ENCODE measurements at regions not wholly inside any gene's neighbourhood (a gene's known extent, or its start where the extent isn't known, plus 50 kb on each side); places are given as distances from the start of the nearest gene placed in this dataset.

DNA sequence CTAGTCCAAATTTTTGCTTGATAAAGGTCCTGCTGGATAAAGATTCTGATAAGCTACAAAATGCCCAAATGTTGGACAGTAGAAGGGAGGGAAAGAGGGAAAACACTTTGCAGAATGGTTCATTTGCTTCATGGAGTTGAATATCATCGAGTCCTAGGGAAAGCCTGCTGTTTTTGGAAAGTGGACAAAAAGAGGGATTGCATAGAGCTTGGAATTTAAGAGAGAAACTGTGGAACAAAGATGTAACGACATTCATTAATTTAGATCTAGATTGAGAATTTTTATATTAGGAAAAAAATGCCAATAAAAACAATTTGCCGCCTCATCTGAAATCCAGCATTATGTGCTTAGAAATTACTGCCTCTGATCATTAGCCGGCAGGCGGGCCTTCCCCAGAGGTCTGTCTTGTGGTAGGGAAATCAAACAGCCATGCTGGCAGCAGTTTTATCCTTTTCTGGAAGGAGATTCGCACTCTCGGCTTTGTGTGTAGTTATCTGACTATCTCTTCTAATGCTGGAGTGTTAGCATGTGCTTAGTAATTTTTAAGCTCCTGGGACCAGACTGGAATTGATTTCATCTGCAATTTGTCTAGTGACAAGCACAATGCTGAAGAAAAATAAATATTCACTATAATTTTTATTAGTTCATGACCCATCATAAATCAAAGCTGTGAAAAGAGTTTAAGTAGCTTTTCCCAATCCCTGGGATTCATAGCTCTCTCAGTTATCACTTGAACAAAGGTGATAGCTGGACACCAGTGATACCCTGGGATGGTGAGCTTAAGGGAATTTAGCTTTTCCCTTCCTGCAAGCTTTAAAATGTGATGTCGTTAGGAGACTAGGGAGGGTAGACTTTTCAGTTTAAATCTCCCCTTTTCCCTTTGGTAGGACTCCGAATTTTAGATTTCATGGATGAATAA lies 329.5 kb downstream of the PRL start:
- Histone ChIP-seq H3K4me2 (ENCODE audit: low read depth, low read length) (no peak overlapping the region), H3K9me2 (replicated peaks; ENCODE audit: insufficient read depth, low read length) (no peaks in the 10 kb centered on the region), H3K27me3 (replicated peaks; ENCODE audit: insufficient read depth, low read length) (no peaks in the 10 kb centered on the region), H3K79me2 (ENCODE audit: low read length) (no peaks in the 10 kb centered on the region), H3F3A (ENCODE audit: insufficient read depth, low read length) (no peaks in the 10 kb centered on the region), H2AFZ (ENCODE audit: low read length) (no peak overlapping the region), H3K36me3 (replicated peaks; ENCODE audit: insufficient read depth, low read length) (no peaks in the 10 kb centered on the region), H3K27ac (ENCODE audit: low read length) (no peak overlapping the region), H3K4me1 (ENCODE audit: low read length) (no peaks in the 10 kb centered on the region), H3K9me3 (replicated peaks; ENCODE audit: insufficient read depth, low read length) (no peaks in the 10 kb centered on the region), H3K9ac (ENCODE audit: low read length) (no peak overlapping the region), H4K20me1 (ENCODE audit: insufficient read depth, low read length) (no peaks in the 10 kb centered on the region), H3K4me3 (ENCODE audit: low read length) (no peak overlapping the region)
- TF ChIP-seq EZH2phosphoT487 (IDR thresholded peaks at IDR 0.05; ENCODE audit: low read length) (no peak), EZH2 (optimal IDR thresholded peaks at IDR 0.05; ENCODE audit: low read depth, low read length) (no peak)
- TF ChIP-seq, protein P1, sequence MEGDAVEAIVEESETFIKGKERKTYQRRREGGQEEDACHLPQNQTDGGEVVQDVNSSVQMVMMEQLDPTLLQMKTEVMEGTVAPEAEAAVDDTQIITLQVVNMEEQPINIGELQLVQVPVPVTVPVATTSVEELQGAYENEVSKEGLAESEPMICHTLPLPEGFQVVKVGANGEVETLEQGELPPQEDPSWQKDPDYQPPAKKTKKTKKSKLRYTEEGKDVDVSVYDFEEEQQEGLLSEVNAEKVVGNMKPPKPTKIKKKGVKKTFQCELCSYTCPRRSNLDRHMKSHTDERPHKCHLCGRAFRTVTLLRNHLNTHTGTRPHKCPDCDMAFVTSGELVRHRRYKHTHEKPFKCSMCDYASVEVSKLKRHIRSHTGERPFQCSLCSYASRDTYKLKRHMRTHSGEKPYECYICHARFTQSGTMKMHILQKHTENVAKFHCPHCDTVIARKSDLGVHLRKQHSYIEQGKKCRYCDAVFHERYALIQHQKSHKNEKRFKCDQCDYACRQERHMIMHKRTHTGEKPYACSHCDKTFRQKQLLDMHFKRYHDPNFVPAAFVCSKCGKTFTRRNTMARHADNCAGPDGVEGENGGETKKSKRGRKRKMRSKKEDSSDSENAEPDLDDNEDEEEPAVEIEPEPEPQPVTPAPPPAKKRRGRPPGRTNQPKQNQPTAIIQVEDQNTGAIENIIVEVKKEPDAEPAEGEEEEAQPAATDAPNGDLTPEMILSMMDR (IDR thresholded peaks at IDR 0.05; ENCODE audit: low read length) = no peak
- DNase-seq = no peak

DNA sequence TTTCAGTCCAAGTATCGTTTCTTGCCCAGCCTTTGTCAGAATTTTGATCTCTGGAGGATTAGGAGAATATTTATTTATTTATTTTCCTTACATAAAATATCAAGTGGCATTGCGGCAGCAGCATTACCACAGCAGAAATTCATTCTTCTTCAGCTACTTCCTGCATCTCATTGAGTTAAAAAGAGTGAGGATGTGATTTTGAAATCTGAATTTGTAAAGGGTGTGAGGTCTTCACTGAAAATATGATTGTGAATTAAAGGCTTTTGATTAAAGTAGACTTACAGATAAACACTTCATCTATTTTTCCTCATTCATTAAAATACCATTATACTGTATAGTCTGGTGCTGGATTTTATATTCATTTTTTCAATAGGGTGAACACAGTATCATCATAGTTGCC lies 328.4 kb downstream of the PRL start:
- no peak for TF ChIP-seq EZH2 (optimal IDR thresholded peaks at IDR 0.05; ENCODE audit: low read depth, low read length)
- TF ChIP-seq, protein P1 (IDR thresholded peaks at IDR 0.05; ENCODE audit: low read length) = no peak
- TF ChIP-seq EZH2phosphoT487 (IDR thresholded peaks at IDR 0.05; ENCODE audit: low read length) = no peak
- Histone ChIP-seq H3K9ac (ENCODE audit: low read length) (no peak overlapping the region), H3K27ac (ENCODE audit: low read length) (no peak overlapping the region), H3K9me2 (replicated peaks; ENCODE audit: insufficient read depth, low read length) (no peaks in the 10 kb centered on the region), H4K20me1 (ENCODE audit: insufficient read depth, low read length) (no peaks in the 10 kb centered on the region), H3K36me3 (replicated peaks; ENCODE audit: insufficient read depth, low read length) (no peaks in the 10 kb centered on the region), H3K79me2 (ENCODE audit: low read length) (no peaks in the 10 kb centered on the region), H3K9me3 (replicated peaks; ENCODE audit: insufficient read depth, low read length) (no peaks in the 10 kb centered on the region), H3F3A (ENCODE audit: insufficient read depth, low read length) (no peaks in the 10 kb centered on the region), H3K4me3 (ENCODE audit: low read length) (no peak overlapping the region), H3K4me1 (ENCODE audit: low read length) (no peaks in the 10 kb centered on the region), H3K4me2 (ENCODE audit: low read depth, low read length) (no peak overlapping the region), H3K27me3 (replicated peaks; ENCODE audit: insufficient read depth, low read length) (no peaks in the 10 kb centered on the region), H2AFZ (ENCODE audit: low read length) (no peak overlapping the region)
- no peak for DNase-seq

DNA sequence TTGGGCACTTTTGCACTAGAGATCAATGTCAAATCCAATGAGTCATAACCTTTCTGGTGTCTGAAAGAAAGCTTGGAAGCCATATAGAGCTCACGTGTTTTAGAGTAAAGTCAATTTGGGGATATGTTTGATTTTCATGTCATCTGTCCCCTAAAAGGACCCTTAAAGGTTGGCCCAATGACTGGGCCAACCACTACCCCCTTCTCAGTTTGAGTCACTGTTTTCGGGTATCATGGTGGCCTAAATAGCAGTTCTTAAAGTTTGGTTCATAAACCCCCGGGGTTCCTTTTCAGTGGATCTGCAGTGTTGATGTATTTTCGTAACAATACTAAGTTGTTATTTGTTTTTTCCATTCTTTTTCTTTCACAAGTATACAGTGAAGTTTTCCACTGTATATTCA lies 327.6 kb downstream of the PRL start:
- Histone ChIP-seq H3K27ac (ENCODE audit: low read length) (no peak overlapping the region), H3K27me3 (replicated peaks; ENCODE audit: insufficient read depth, low read length) (no peaks in the 10 kb centered on the region), H3K9me2 (replicated peaks; ENCODE audit: insufficient read depth, low read length) (no peaks in the 10 kb centered on the region), H4K20me1 (ENCODE audit: insufficient read depth, low read length) (no peaks in the 10 kb centered on the region), H3F3A (ENCODE audit: insufficient read depth, low read length) (no peaks in the 10 kb centered on the region), H3K9me3 (replicated peaks; ENCODE audit: insufficient read depth, low read length) (no peaks in the 10 kb centered on the region), H3K4me2 (ENCODE audit: low read depth, low read length) (no peak overlapping the region), H3K4me1 (ENCODE audit: low read length) (no peaks in the 10 kb centered on the region), H3K9ac (ENCODE audit: low read length) (no peak overlapping the region), H3K4me3 (ENCODE audit: low read length) (no peak overlapping the region), H2AFZ (ENCODE audit: low read length) (no peak overlapping the region), H3K36me3 (replicated peaks; ENCODE audit: insufficient read depth, low read length) (no peaks in the 10 kb centered on the region), H3K79me2 (ENCODE audit: low read length) (no peaks in the 10 kb centered on the region)
- DNase-seq = no peak
- no peak for TF ChIP-seq EZH2phosphoT487 (IDR thresholded peaks at IDR 0.05; ENCODE audit: low read length)
- no peak for TF ChIP-seq EZH2 (optimal IDR thresholded peaks at IDR 0.05; ENCODE audit: low read depth, low read length)
- TF ChIP-seq, protein P1 (IDR thresholded peaks at IDR 0.05; ENCODE audit: low read length) = no peak

All from MM.1S (cell line).